Endothelial cell of umbilical vein (primary cell): ENCODE measurements at regions not wholly inside any gene's neighbourhood (a gene's known extent, or its start where the extent isn't known, plus 50 kb on each side); places are given as distances from the start of the nearest gene placed in this dataset.

Source experiments
- BruUV-seq: library from RNA; stranded (reverse); fragments of 400-500 nt; replicated peaks from 2 replicates; lab custom pipeline; 2021; lab: Mats Ljungman, UMichigan
- CTCF ChIA-PET: fragments of 300-600, 350-600 bp; sonication (Branson Sonifier 250); formaldehyde crosslinking; loops from one replicate; lab custom pipeline; 2021; ENCODE audit warnings: antibody characterized with exemption, inconsistent platforms; lab: Charles Lee
- POLR2A ChIA-PET: fragments of 300-600, 350-600 bp; sonication (Branson Sonifier 250); formaldehyde crosslinking; loops from one replicate; lab custom pipeline; 2021; ENCODE audit warnings: antibody characterized with exemption, inconsistent platforms; lab: Charles Lee
- DNase-seq: peaks from one replicate; pipeline ENCODE4 v3.0.0-alpha.2; 2011; ENCODE audit warnings: low read depth, low spot score
- FAIRE-seq: peaks from 2 replicates; lab custom pipeline; 2011; peaks lifted over from hg19 to GRCh38; lab: Jason Lieb, UNC
- H2AFZ ChIP-seq: 2 replicates; pipeline ENCODE4 v1.6.0; 2012; ENCODE audit warnings: low read depth, low read length, control low read depth, inconsistent platforms
- H3K27ac ChIP-seq: 2 replicates; pipeline ENCODE4 v1.5.1; 2011; ENCODE audit warnings: low read depth, mild to moderate bottlenecking, control low read depth, low read length, moderate library complexity; ENCODE audit not compliant: insufficient read depth
- H3K27me3 ChIP-seq, 2 experiments: 2 replicates each; pipeline versions ENCODE4 v1.6.0 to v1.6.1; 2011; ENCODE audit warnings: low read length in 2 of 2, mixed read lengths in 1 of 2; ENCODE audit not compliant: control insufficient read depth in 2 of 2, insufficient read depth in 2 of 2
- H3K36me3 ChIP-seq, 2 experiments: 2 replicates in 1 of 2; 3 replicates in 1 of 2; pipeline ENCODE4 v1.5.1; 2011; ENCODE audit warnings: low read length in 2 of 2, mild to moderate bottlenecking in 1 of 2, moderate library complexity in 1 of 2; ENCODE audit not compliant: control insufficient read depth in 2 of 2, insufficient read depth in 2 of 2; ENCODE audit errors: extremely low read depth in 1 of 2
- H3K4me1 ChIP-seq: 3 replicates; pipeline ENCODE4 v1.5.1; 2011; ENCODE audit warnings: mild to moderate bottlenecking, low read length; ENCODE audit not compliant: control insufficient read depth, insufficient read depth; ENCODE audit errors: extremely low read depth
- H3K4me2 ChIP-seq: 2 replicates; pipeline ENCODE4 v1.6.1; 2011; ENCODE audit warnings: low read length, control low read depth, mixed read lengths; ENCODE audit not compliant: insufficient read depth
- H3K4me3 ChIP-seq, 3 experiments: fragments of 200-600 bp in 1 of 3; sonication (generic), shearing (Covaris generic) in 1 of 3; replicated peaks in 1 of 3; 2 replicates each; pipeline ENCODE4 v1.5.1; 2011 to 2016; ENCODE audit warnings: control low read depth in 3 of 3, low read length in 3 of 3, mild to moderate bottlenecking in 2 of 3, inconsistent platforms in 1 of 3, low read depth in 1 of 3, moderate library complexity in 1 of 3; ENCODE audit not compliant: insufficient read depth in 1 of 3
- H3K79me2 ChIP-seq: 2 replicates; pipeline ENCODE4 v1.6.0; 2012; ENCODE audit warnings: low read length, inconsistent platforms; ENCODE audit not compliant: control insufficient read depth, insufficient read depth
- H3K9ac ChIP-seq: replicated peaks from 2 replicates; pipeline ENCODE3; 2011; ENCODE audit warnings: low read length, control low read depth; ENCODE audit not compliant: insufficient read depth; ENCODE audit errors: extremely low read depth
- H3K9me1 ChIP-seq: replicated peaks from 3 replicates; pipeline ENCODE4 v1.6.0; 2011; ENCODE audit warnings: mild to moderate bottlenecking, low read length; ENCODE audit not compliant: control insufficient read depth, insufficient read depth; ENCODE audit errors: extremely low read depth
- H3K9me3 ChIP-seq: replicated peaks from 2 replicates; pipeline ENCODE4 v1.5.1; 2012; ENCODE audit warnings: low read length, inconsistent platforms; ENCODE audit not compliant: control insufficient read depth, insufficient read depth
- H4K20me1 ChIP-seq: replicated peaks from 2 replicates; pipeline ENCODE3; 2011; ENCODE audit warnings: mild to moderate bottlenecking, low read length; ENCODE audit not compliant: control insufficient read depth, insufficient read depth; ENCODE audit errors: extremely low read depth
- CTCF ChIP-seq, 2 donors: IDR thresholded peaks; 1 replicate in 1 of 2; 2 replicates in 1 of 2; pipeline ENCODE4 v1.5.1; 2011; ENCODE audit warnings: low read length in 2 of 2, mild to moderate bottlenecking in 2 of 2, moderate library complexity in 2 of 2, control low read depth in 1 of 2, inconsistent platforms in 1 of 2, low read depth in 1 of 2; ENCODE audit not compliant: insufficient read depth in 1 of 2; ENCODE audit errors: extremely low read depth in 1 of 2
- EZH2 ChIP-seq: IDR thresholded peaks from 2 replicates; pipeline ENCODE4 v1.6.1; 2012; ENCODE audit warnings: borderline replicate concordance, low read depth, mild to moderate bottlenecking, moderate library complexity, low read length, inconsistent platforms; ENCODE audit not compliant: severe bottlenecking
- FOS ChIP-seq: IDR thresholded peaks from 2 replicates; pipeline ENCODE4 v1.6.1; 2011; ENCODE audit warnings: mild to moderate bottlenecking, low read length, moderate library complexity, borderline replicate concordance; ENCODE audit not compliant: insufficient read depth
- GATA2 ChIP-seq: IDR thresholded peaks from 2 replicates; pipeline ENCODE4 v1.7.0; 2011; ENCODE audit warnings: low read depth, mild to moderate bottlenecking, moderate library complexity, mixed read lengths, low read length; ENCODE audit not compliant: insufficient read length, insufficient read depth
- JUN ChIP-seq: IDR thresholded peaks from 2 replicates; pipeline ENCODE4 v1.6.1; 2011; ENCODE audit warnings: borderline replicate concordance, low read depth; ENCODE audit not compliant: insufficient read length, insufficient read depth
- MAX ChIP-seq: IDR thresholded peaks from 2 replicates; pipeline ENCODE4 v1.6.1; 2011; ENCODE audit not compliant: insufficient read depth, insufficient read length
- MYC ChIP-seq: IDR thresholded peaks from one replicate; pipeline ENCODE4 v1.6.1; 2011; ENCODE audit warnings: mild to moderate bottlenecking, low read depth, low read length
- POLR2A ChIP-seq: IDR thresholded peaks from 2 replicates; pipeline ENCODE4 v1.6.1; 2012; ENCODE audit warnings: low read depth, mild to moderate bottlenecking, control low read depth, low read length
- POLR2AphosphoS5 ChIP-seq: IDR thresholded peaks from 2 replicates; pipeline ENCODE4 v1.6.1; 2012; ENCODE audit warnings: low read depth, mild to moderate bottlenecking, control low read depth, low read length, moderate library complexity; ENCODE audit not compliant: insufficient read depth
- dilution Hi-C: fragments of 300-500 bp; cut with MboI; formaldehyde crosslinking; loops from one replicate; pipeline ENCODE4 v1.15.0; 2019; ENCODE audit warnings: low sequenced_read_pairs; ENCODE audit not compliant: extremely low pct_ligation_motif_present
- intact Hi-C: fragments of 100-400 bp; cut with micrococcal nuclease; formaldehyde crosslinking; loops from one replicate; pipeline ENCODE4 v1.10.0; 2022

- FAIRE-seq (no peak), DNase-seq (no peak)
- dilution Hi-C loops, result no loop called here
- H3K36me3 ChIP-seq, result no peaks in the 10 kb centered on the region
- no peak for TF ChIP-seq GATA2
- TF ChIP-seq POLR2A, result no peak
- TF ChIP-seq EZH2, result no peak
- TF ChIP-seq CTCF (IDR thresholded peaks at IDR 0.05; ENCODE audit: extremely low read depth in 1 of 2, insufficient read depth in 1 of 2, low read depth in 1 of 2, low read length in 2 of 2), result no peak
- no peak for TF ChIP-seq JUN
- no peak for TF ChIP-seq MYC
- TF ChIP-seq POLR2AphosphoS5, result no peak
- TF ChIP-seq FOS, result no peak
- no peak for TF ChIP-seq MAX
- H3K4me1 ChIP-seq, result no peaks in the 10 kb centered on the region
- no peaks in the 10 kb centered on the region for H3K79me2 ChIP-seq
- BruUV-seq, result no TSS peak
- H3K9ac ChIP-seq, result no peak overlapping the region
- no peaks in the 10 kb centered on the region for H3K27me3 ChIP-seq
- no peaks in the 10 kb centered on the region for H3K9me1 ChIP-seq
- POLR2A ChIA-PET, result no interaction called here
- no peak overlapping the region for H3K27ac ChIP-seq
- H3K4me2 ChIP-seq, result no peak overlapping the region
- H4K20me1 ChIP-seq, result no peaks in the 10 kb centered on the region
- peaks cover 4% of the 10 kb centered on the region for H3K9me3 ChIP-seq
- intact Hi-C loops, result no loop called here
- H3K4me3 ChIP-seq, result no peak overlapping the region
- CTCF ChIA-PET, result no interaction called here
- H2AFZ ChIP-seq, result no peak overlapping the region
Measured at GRCh38 chr2:14996351-14997014, 364.0 kb downstream of the LRATD1 start.
